ENCODE measurements at regions not wholly inside any gene's neighbourhood (a gene's known extent, or its start where the extent isn't known, plus 50 kb on each side); places are given as distances from the start of the nearest gene placed in this dataset.
A peak's percentile ranks its signal among the peaks of the same experiment; 100 is the strongest.

DNA sequence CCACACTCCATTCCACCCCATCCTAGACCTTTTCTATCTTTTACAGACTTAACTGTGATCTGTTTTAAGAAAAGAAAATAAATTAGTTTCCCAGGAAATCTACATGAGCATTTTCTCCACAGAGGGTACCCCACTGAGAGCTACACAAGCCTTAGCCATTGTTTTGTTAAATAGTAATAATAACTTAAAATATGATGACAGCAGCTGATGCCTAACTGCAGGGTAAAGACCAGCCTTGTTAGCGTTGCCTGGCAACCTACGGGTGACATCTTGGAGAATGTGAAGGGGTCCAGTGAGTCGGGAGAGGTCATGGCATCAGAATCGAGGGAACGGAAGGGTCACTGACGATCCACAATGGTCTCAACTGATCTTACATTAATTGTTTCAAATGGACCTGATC, 233.2 kb upstream of the PBX1 start:
- POLR2A ChIA-PET (ENCODE audit: low non-redundant PET), result no interaction called here
- no peaks in the 10 kb centered on the region for H3K36me3 ChIP-seq (ENCODE audit: insufficient read depth, low read length, poor library complexity, severe bottlenecking)
- peaks cover 7% of the 10 kb centered on the region for H3K9me3 ChIP-seq (ENCODE audit: low read depth, low read length, poor library complexity, severe bottlenecking)
- intact Hi-C loops (cut with micrococcal nuclease; ENCODE audit: unreplicated experiment), result no loop called here
- no peak for DNase-seq (ENCODE audit: low spot score)
- no peak overlapping the region for H3K27ac ChIP-seq (ENCODE audit: low read depth, low read length, poor library complexity, severe bottlenecking)
- H3K4me3 ChIP-seq (ENCODE audit: low read depth, low read length, poor library complexity, severe bottlenecking), result no peak overlapping the region
- TF ChIP-seq EZH2 (IDR thresholded peaks at IDR 0.05; ENCODE audit: borderline replicate concordance, low read depth, low read length, poor library complexity, severe bottlenecking), result no peak
- TF ChIP-seq, protein P1, sequence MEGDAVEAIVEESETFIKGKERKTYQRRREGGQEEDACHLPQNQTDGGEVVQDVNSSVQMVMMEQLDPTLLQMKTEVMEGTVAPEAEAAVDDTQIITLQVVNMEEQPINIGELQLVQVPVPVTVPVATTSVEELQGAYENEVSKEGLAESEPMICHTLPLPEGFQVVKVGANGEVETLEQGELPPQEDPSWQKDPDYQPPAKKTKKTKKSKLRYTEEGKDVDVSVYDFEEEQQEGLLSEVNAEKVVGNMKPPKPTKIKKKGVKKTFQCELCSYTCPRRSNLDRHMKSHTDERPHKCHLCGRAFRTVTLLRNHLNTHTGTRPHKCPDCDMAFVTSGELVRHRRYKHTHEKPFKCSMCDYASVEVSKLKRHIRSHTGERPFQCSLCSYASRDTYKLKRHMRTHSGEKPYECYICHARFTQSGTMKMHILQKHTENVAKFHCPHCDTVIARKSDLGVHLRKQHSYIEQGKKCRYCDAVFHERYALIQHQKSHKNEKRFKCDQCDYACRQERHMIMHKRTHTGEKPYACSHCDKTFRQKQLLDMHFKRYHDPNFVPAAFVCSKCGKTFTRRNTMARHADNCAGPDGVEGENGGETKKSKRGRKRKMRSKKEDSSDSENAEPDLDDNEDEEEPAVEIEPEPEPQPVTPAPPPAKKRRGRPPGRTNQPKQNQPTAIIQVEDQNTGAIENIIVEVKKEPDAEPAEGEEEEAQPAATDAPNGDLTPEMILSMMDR (conservative IDR thresholded peaks at IDR 0.05; ENCODE audit: low read depth, low read length), result no peak
- no peaks in the 10 kb centered on the region for H3K27me3 ChIP-seq (replicated peaks; ENCODE audit: insufficient read depth, low read depth, low read length, poor library complexity)
- H3K4me1 ChIP-seq (ENCODE audit: insufficient read depth, low read length, poor library complexity, severe bottlenecking), result no peaks in the 10 kb centered on the region
- no TSS peak for BruUV-seq (replicated peaks)
- CTCF ChIA-PET, result no interaction called here

DNA sequence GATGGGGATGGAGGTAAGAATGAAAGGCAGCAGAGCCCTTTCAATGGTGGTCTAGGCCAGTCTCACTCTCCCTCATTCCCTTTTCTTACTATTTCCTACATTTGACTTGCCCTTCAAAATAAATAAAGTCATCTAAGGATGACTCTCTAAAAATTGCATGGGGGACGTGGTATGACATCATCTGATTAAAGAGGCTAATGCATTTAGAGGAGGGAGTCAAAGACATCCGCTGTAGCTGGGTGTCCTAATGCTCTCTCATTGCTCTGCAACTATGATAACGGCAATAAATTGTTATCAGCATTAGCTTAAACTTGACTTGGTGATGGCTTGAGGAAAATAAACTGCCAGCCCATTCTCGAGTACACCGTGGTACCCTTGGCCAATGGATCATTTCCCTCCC, 225.6 kb upstream of the PBX1 start:
- no peak overlapping the region for H3K4me3 ChIP-seq (ENCODE audit: low read depth, low read length, poor library complexity, severe bottlenecking)
- TF ChIP-seq, protein P1 (conservative IDR thresholded peaks at IDR 0.05; ENCODE audit: low read depth, low read length), result no peak
- TF ChIP-seq EZH2 (IDR thresholded peaks at IDR 0.05; ENCODE audit: borderline replicate concordance, low read depth, low read length, poor library complexity, severe bottlenecking), result no peak
- intact Hi-C loops (cut with micrococcal nuclease; ENCODE audit: unreplicated experiment), result no loop called here
- ChIA-PET CTCF (no interaction called here), POLR2A (ENCODE audit: low non-redundant PET) (no interaction called here)
- H3K27me3 ChIP-seq (replicated peaks; ENCODE audit: insufficient read depth, low read depth, low read length, poor library complexity), result no peaks in the 10 kb centered on the region
- H3K9me3 ChIP-seq (ENCODE audit: low read depth, low read length, poor library complexity, severe bottlenecking), result no peaks in the 10 kb centered on the region
- DNase-seq (ENCODE audit: low spot score), result no peak
- H3K27ac ChIP-seq (ENCODE audit: low read depth, low read length, poor library complexity, severe bottlenecking), result no peak overlapping the region
- no TSS peak for BruUV-seq (replicated peaks)
- H3K36me3 ChIP-seq (ENCODE audit: insufficient read depth, low read length, poor library complexity, severe bottlenecking), result no peaks in the 10 kb centered on the region
- no peaks in the 10 kb centered on the region for H3K4me1 ChIP-seq (ENCODE audit: insufficient read depth, low read length, poor library complexity, severe bottlenecking)

DNA sequence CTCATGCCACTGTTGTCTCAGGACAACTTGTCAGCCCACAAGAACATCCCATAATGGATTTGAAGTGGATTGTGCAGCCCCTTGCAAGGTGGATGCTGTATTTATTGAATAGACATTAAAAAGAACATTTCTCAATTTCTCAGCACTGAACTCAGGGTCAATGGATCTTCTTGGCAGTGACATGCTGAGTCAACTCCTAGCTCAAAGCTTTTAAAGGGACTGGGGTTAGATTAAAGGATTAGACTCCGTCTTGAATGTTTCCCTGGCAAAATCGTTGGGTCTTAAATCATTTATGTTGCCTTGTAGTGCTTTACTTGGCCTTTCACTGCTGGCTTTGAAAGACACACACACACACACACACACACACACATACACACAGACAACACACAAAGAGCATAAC, 221.6 kb upstream of the PBX1 start:
- Histone ChIP-seq H3K9me3 (ENCODE audit: low read depth, low read length, poor library complexity, severe bottlenecking) (no peaks in the 10 kb centered on the region), H3K36me3 (ENCODE audit: insufficient read depth, low read length, poor library complexity, severe bottlenecking) (no peaks in the 10 kb centered on the region), H3K27me3 (replicated peaks; ENCODE audit: insufficient read depth, low read depth, low read length, poor library complexity) (no peaks in the 10 kb centered on the region), H3K4me3 (ENCODE audit: low read depth, low read length, poor library complexity, severe bottlenecking) (no peak overlapping the region), H3K4me1 (ENCODE audit: insufficient read depth, low read length, poor library complexity, severe bottlenecking) (no peaks in the 10 kb centered on the region), H3K27ac (ENCODE audit: low read depth, low read length, poor library complexity, severe bottlenecking) (no peak overlapping the region)
- no TSS peak for BruUV-seq (replicated peaks)
- intact Hi-C loops (cut with micrococcal nuclease; ENCODE audit: unreplicated experiment), result no loop called here
- peak; percentile 19 for DNase-seq (ENCODE audit: low spot score)
- no peak for TF ChIP-seq EZH2 (IDR thresholded peaks at IDR 0.05; ENCODE audit: borderline replicate concordance, low read depth, low read length, poor library complexity, severe bottlenecking)
- TF ChIP-seq, protein P1 (conservative IDR thresholded peaks at IDR 0.05; ENCODE audit: low read depth, low read length), result no peak
- ChIA-PET POLR2A (ENCODE audit: low non-redundant PET) (no interaction called here), CTCF (no interaction called here)
